ENCODE measurements at regions not wholly inside any gene's neighbourhood (a gene's known extent, or its start where the extent isn't known, plus 50 kb on each side); places are given as distances from the start of the nearest gene placed in this dataset.

DNA sequence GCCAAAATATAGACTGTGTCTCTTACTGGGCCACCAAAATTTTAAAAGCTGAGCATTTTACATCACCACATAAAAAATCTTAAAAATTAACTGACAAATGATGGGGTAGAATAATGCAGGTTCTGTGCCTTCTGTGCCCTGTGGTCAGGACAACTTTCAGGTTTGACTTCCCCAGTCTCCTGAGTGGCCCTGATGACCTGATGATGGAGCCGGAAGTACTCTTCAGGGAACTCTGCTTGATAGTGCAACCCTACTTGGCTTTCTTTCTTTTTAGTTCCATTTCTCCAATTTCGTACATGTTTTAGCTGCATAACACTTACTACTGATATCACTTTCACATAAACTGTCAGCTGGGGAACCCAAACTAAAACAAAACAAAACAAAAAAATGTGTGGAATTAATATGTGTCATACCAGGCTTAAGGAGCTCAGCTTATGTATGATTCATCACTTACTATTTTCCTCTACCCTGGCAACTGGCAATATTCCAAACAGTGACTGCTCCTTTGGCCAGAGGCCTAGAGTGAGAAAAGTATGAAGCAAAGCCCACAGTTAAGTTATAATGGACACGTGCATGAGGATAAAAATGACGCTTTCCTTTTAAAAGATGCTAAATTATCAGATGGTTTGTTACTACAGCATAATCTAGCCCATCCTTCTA lies 194.3 kb downstream of the BCHE start:
- DNase-seq (ENCODE audit: low spot score), result no peak
- Histone ChIP-seq H3K4ac (ENCODE audit: low read length) (no peak overlapping the region), H3K36me3 (replicated peaks in 1 of 2; ENCODE audit: control insufficient read depth in 2 of 2, insufficient read depth in 2 of 2, low read length in 2 of 2) (no peaks in the 10 kb centered on the region), H2BK120ac (ENCODE audit: low read depth, low read length) (no peak overlapping the region), H3K27me3 (ENCODE audit: control insufficient read depth in 3 of 3, insufficient read depth in 3 of 3, low read depth in 1 of 3, low read length in 3 of 3) (no peaks in the 10 kb centered on the region), H4K8ac (ENCODE audit: low read depth, low read length) (no peak overlapping the region), H3K27ac (replicated peaks; ENCODE audit: low read length) (no peak overlapping the region), H2AFZ (ENCODE audit: low read length) (no peak overlapping the region), H3K4me3 (ENCODE audit: low read length in 2 of 2) (no peak overlapping the region), H2BK12ac (ENCODE audit: low read length) (no peak overlapping the region), H3K79me1 (ENCODE audit: low read depth, low read length) (no peaks in the 10 kb centered on the region), H3K4me1 (ENCODE audit: control insufficient read depth in 2 of 2, insufficient read depth in 1 of 2, low read depth in 1 of 2, low read length in 2 of 2) (no peaks in the 10 kb centered on the region), H2BK5ac (ENCODE audit: low read length) (no peak overlapping the region), H3K18ac (ENCODE audit: low read length) (no peak overlapping the region), H3K23ac (ENCODE audit: low read depth, low read length, poor library complexity) (no peak overlapping the region), H3K9me3 (replicated peaks in 1 of 2; ENCODE audit: control insufficient read depth in 2 of 2, insufficient read depth in 1 of 2, low read depth in 1 of 2, low read length in 2 of 2) (no peaks in the 10 kb centered on the region), H3K4me2 (ENCODE audit: insufficient read depth, low read length, poor library complexity, severe bottlenecking) (no peak overlapping the region), H2AK5ac (ENCODE audit: low read depth, low read length) (no peak overlapping the region), H2BK15ac (ENCODE audit: low read length) (no peak overlapping the region), H3K9ac (ENCODE audit: low read depth, low read length, poor library complexity) (no peak overlapping the region), H3K14ac (ENCODE audit: low read length) (no peak overlapping the region), H4K91ac (ENCODE audit: low read depth, low read length, poor library complexity) (no peak overlapping the region)
- WGBS, 2 donors (ENCODE audit: extremely low coverage in 2 of 2, insufficient read length in 2 of 2, insufficient replicate concordance in 1 of 2), result no CpG with 5 or more reads among the region's 4 CpGs

GRCh38 chr3:165641569-165642310 lies 195.5 kb downstream of the BCHE start:
- no CpG with 5 or more reads among the region's 5 CpGs for WGBS, 2 donors (ENCODE audit: extremely low coverage in 2 of 2, insufficient read length in 2 of 2, insufficient replicate concordance in 1 of 2)
- Histone ChIP-seq H2BK5ac (ENCODE audit: low read length) (no peak overlapping the region), H3K4me3 (ENCODE audit: low read length in 2 of 2) (no peak overlapping the region)

GRCh38 chr3:165640970-165641369 lies 196.3 kb downstream of the BCHE start:
- Histone ChIP-seq H3K27me3 (ENCODE audit: control insufficient read depth in 3 of 3, insufficient read depth in 3 of 3, low read depth in 1 of 3, low read length in 3 of 3) (no peaks in the 10 kb centered on the region), H3K4me1 (ENCODE audit: control insufficient read depth in 2 of 2, insufficient read depth in 1 of 2, low read depth in 1 of 2, low read length in 2 of 2) (no peaks in the 10 kb centered on the region), H3K36me3 (replicated peaks in 1 of 2; ENCODE audit: control insufficient read depth in 2 of 2, insufficient read depth in 2 of 2, low read length in 2 of 2) (no peaks in the 10 kb centered on the region), H3K14ac (ENCODE audit: low read length) (no peak overlapping the region), H3K79me1 (ENCODE audit: low read depth, low read length) (no peaks in the 10 kb centered on the region), H4K8ac (ENCODE audit: low read depth, low read length) (no peak overlapping the region), H3K9me3 (replicated peaks in 1 of 2; ENCODE audit: control insufficient read depth in 2 of 2, insufficient read depth in 1 of 2, low read depth in 1 of 2, low read length in 2 of 2) (no peaks in the 10 kb centered on the region), H2BK120ac (ENCODE audit: low read depth, low read length) (no peak overlapping the region), H3K23ac (ENCODE audit: low read depth, low read length, poor library complexity) (no peak overlapping the region), H3K9ac (ENCODE audit: low read depth, low read length, poor library complexity) (no peak overlapping the region), H4K91ac (ENCODE audit: low read depth, low read length, poor library complexity) (no peak overlapping the region), H3K4ac (ENCODE audit: low read length) (no peak overlapping the region), H3K4me2 (ENCODE audit: insufficient read depth, low read length, poor library complexity, severe bottlenecking) (no peak overlapping the region), H2AFZ (ENCODE audit: low read length) (no peak overlapping the region), H2BK5ac (ENCODE audit: low read length) (no peak overlapping the region), H3K4me3 (ENCODE audit: low read length in 2 of 2) (no peak overlapping the region), H2AK5ac (ENCODE audit: low read depth, low read length) (no peak overlapping the region), H2BK12ac (ENCODE audit: low read length) (no peak overlapping the region), H2BK15ac (ENCODE audit: low read length) (no peak overlapping the region), H3K27ac (replicated peaks; ENCODE audit: low read length) (no peak overlapping the region), H3K18ac (ENCODE audit: low read length) (no peak overlapping the region)
- DNase-seq (ENCODE audit: low spot score), result no peak
- WGBS, 2 donors (ENCODE audit: extremely low coverage in 2 of 2, insufficient read length in 2 of 2, insufficient replicate concordance in 1 of 2), result no CpG with 5 or more reads among the region's 1 CpG

More at GRCh38 chr3:165641569-165642310, 195.5 kb downstream of the BCHE start:
- no peak overlapping the region for H3K27ac ChIP-seq (replicated peaks; ENCODE audit: low read length)
- H2AK5ac ChIP-seq (ENCODE audit: low read depth, low read length), result no peak overlapping the region
- no peaks in the 10 kb centered on the region for H3K79me1 ChIP-seq (ENCODE audit: low read depth, low read length)
- no peak overlapping the region for H3K23ac ChIP-seq (ENCODE audit: low read depth, low read length, poor library complexity)
- H3K4me1 ChIP-seq (ENCODE audit: control insufficient read depth in 2 of 2, insufficient read depth in 1 of 2, low read depth in 1 of 2, low read length in 2 of 2), result no peaks in the 10 kb centered on the region
- no peak overlapping the region for H2BK12ac ChIP-seq (ENCODE audit: low read length)
- H2BK120ac ChIP-seq (ENCODE audit: low read depth, low read length), result no peak overlapping the region
- H2BK15ac ChIP-seq (ENCODE audit: low read length), result no peak overlapping the region
- H3K4me2 ChIP-seq (ENCODE audit: insufficient read depth, low read length, poor library complexity, severe bottlenecking), result no peak overlapping the region
- H4K91ac ChIP-seq (ENCODE audit: low read depth, low read length, poor library complexity), result no peak overlapping the region
- H4K8ac ChIP-seq (ENCODE audit: low read depth, low read length), result no peak overlapping the region
- H3K27me3 ChIP-seq (ENCODE audit: control insufficient read depth in 3 of 3, insufficient read depth in 3 of 3, low read depth in 1 of 3, low read length in 3 of 3), result no peaks in the 10 kb centered on the region
- H2AFZ ChIP-seq (ENCODE audit: low read length), result no peak overlapping the region
- H3K14ac ChIP-seq (ENCODE audit: low read length), result no peak overlapping the region
- no peak overlapping the region for H3K9ac ChIP-seq (ENCODE audit: low read depth, low read length, poor library complexity)
- H3K4ac ChIP-seq (ENCODE audit: low read length), result no peak overlapping the region
- H3K18ac ChIP-seq (ENCODE audit: low read length), result no peak overlapping the region
- H3K36me3 ChIP-seq (replicated peaks in 1 of 2; ENCODE audit: control insufficient read depth in 2 of 2, insufficient read depth in 2 of 2, low read length in 2 of 2), result no peaks in the 10 kb centered on the region
- H3K9me3 ChIP-seq (replicated peaks in 1 of 2; ENCODE audit: control insufficient read depth in 2 of 2, insufficient read depth in 1 of 2, low read depth in 1 of 2, low read length in 2 of 2), result no peaks in the 10 kb centered on the region
- DNase-seq (ENCODE audit: low spot score), result no peak

GRCh38 chr3:165640031-165640430 lies 197.2 kb downstream of the BCHE start:
- Histone ChIP-seq H3K23ac (ENCODE audit: low read depth, low read length, poor library complexity) (no peak overlapping the region), H3K4me1 (ENCODE audit: control insufficient read depth in 2 of 2, insufficient read depth in 1 of 2, low read depth in 1 of 2, low read length in 2 of 2) (no peaks in the 10 kb centered on the region)
- no peak for DNase-seq (ENCODE audit: low spot score)

More at GRCh38 chr3:165640031-165640430, 197.2 kb downstream of the BCHE start:
- H2BK120ac ChIP-seq (ENCODE audit: low read depth, low read length), result no peak overlapping the region
- H3K4me3 ChIP-seq (ENCODE audit: low read length in 2 of 2), result no peak overlapping the region
- no peaks in the 10 kb centered on the region for H3K36me3 ChIP-seq (replicated peaks in 1 of 2; ENCODE audit: control insufficient read depth in 2 of 2, insufficient read depth in 2 of 2, low read length in 2 of 2)
- no peak overlapping the region for H2AFZ ChIP-seq (ENCODE audit: low read length)
- H3K14ac ChIP-seq (ENCODE audit: low read length), result no peak overlapping the region
- H3K27ac ChIP-seq (replicated peaks; ENCODE audit: low read length), result no peak overlapping the region
- no peak overlapping the region for H2BK12ac ChIP-seq (ENCODE audit: low read length)
- no peaks in the 10 kb centered on the region for H3K27me3 ChIP-seq (ENCODE audit: control insufficient read depth in 3 of 3, insufficient read depth in 3 of 3, low read depth in 1 of 3, low read length in 3 of 3)
- no peak overlapping the region for H3K9ac ChIP-seq (ENCODE audit: low read depth, low read length, poor library complexity)
- WGBS, 2 donors (ENCODE audit: extremely low coverage in 2 of 2, insufficient read length in 2 of 2, insufficient replicate concordance in 1 of 2), result no CpG with 5 or more reads among the region's 1 CpG
- H2BK5ac ChIP-seq (ENCODE audit: low read length), result no peak overlapping the region
- H2AK5ac ChIP-seq (ENCODE audit: low read depth, low read length), result no peak overlapping the region
- no peak overlapping the region for H4K91ac ChIP-seq (ENCODE audit: low read depth, low read length, poor library complexity)
- no peak overlapping the region for H4K8ac ChIP-seq (ENCODE audit: low read depth, low read length)
- no peak overlapping the region for H3K18ac ChIP-seq (ENCODE audit: low read length)
- no peak overlapping the region for H3K4ac ChIP-seq (ENCODE audit: low read length)
- no peak overlapping the region for H2BK15ac ChIP-seq (ENCODE audit: low read length)
- no peaks in the 10 kb centered on the region for H3K9me3 ChIP-seq (replicated peaks in 1 of 2; ENCODE audit: control insufficient read depth in 2 of 2, insufficient read depth in 1 of 2, low read depth in 1 of 2, low read length in 2 of 2)
- no peaks in the 10 kb centered on the region for H3K79me1 ChIP-seq (ENCODE audit: low read depth, low read length)
- no peak overlapping the region for H3K4me2 ChIP-seq (ENCODE audit: insufficient read depth, low read length, poor library complexity, severe bottlenecking)
